Islet of Langerhans (tissue), 1 donor: ENCODE measurements at regions not wholly inside any gene's neighbourhood (a gene's known extent, or its start where the extent isn't known, plus 50 kb on each side); places are given as distances from the start of the nearest gene placed in this dataset.
"Not testable (repeated sequence)": the region's sequence is repeated elsewhere in the genome, so short reads cannot be mapped to it uniquely, and the experiment has no call there.

ENCODE experiments used
- FAIRE-seq: peaks from one replicate; lab custom pipeline; 2011; peaks lifted over from hg19 to GRCh38; lab: Jason Lieb, UNC

GRCh38 chr1:91605566-91605965, 104.9 kb downstream of the CDC7 start:
- no peak for FAIRE-seq

DNA sequence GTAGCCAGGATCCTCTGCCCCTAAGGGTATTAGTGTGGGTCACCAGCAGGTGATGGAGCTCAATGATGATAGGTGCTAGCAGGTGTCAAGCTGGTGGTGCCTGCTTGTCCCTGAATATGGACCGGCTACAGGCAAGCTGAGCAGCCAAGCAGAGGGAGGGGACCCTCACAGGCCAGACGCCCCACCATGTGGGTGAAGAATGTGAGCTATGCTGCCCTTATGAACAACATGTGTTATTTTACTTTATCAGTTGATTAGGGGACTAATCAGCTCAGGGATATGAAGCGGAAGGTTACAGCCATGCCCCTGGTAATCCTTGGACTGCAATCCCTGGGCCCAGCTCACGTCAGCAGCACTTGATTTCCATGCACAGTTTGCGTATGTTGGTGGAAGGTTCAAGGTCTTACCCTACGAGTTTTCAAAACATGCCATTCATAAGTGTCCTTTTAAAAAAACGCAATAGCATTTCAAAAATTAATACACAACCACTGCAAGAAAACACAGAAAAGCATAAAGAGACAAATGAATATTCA, 106.0 kb downstream of the CDC7 start:
- no peak for FAIRE-seq

GRCh38 chr1:91607686-91608085, 107.0 kb downstream of the CDC7 start:
- not testable (repeated sequence) for FAIRE-seq

- no peak for FAIRE-seq
Measured at GRCh38 chr1:91608876-91609275, 108.2 kb downstream of the CDC7 start.

GRCh38 chr1:91609551-91609950, 108.9 kb downstream of the CDC7 start:
- FAIRE-seq = no peak

- FAIRE-seq = no peak
Measured at GRCh38 chr1:91610102-91610501, 109.5 kb downstream of the CDC7 start.

DNA sequence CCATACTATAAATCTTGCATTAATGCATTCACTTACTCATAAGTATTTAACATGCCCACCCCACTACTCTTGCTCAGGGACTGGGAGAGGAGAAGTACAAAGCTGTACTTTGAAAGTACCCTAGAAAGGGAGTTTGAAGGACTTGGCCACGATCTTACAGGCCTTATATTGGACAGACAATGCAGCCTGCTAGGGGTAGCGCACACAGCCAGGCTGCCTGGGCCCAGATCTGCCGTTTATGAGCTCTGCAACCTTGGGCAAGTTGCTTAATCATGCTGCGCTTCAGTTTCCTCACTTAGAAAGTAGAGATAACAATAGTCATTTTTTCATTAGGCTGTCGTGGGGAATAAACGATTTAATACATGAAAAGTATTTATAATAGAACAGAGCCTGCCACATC, 110.1 kb downstream of the CDC7 start:
- FAIRE-seq = no peak

GRCh38 chr1:91611483-91611917, 110.8 kb downstream of the CDC7 start:
- no peak for FAIRE-seq

DNA sequence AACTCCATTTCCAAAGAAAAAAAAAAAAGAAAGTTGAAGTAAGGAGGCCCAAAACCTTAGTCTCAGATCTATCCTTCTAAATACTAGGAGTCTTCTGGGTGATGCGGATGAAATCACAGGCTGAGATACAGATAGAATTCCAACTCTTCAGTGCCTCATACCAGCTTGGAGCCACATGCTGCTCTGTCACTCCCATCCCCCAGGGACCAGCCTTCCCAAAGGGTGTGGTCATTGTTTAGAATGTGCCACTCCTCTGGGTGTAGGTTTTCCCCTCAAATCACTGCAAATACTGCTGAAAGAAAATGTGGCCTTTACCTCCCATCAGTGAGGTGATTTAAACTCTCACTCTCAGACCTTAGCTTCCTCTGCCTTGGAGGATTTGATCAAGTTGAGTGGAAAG, 112.9 kb downstream of the CDC7 start:
- FAIRE-seq = no peak

GRCh38 chr1:91616712-91617111, 116.1 kb downstream of the CDC7 start:
- FAIRE-seq = no peak

DNA sequence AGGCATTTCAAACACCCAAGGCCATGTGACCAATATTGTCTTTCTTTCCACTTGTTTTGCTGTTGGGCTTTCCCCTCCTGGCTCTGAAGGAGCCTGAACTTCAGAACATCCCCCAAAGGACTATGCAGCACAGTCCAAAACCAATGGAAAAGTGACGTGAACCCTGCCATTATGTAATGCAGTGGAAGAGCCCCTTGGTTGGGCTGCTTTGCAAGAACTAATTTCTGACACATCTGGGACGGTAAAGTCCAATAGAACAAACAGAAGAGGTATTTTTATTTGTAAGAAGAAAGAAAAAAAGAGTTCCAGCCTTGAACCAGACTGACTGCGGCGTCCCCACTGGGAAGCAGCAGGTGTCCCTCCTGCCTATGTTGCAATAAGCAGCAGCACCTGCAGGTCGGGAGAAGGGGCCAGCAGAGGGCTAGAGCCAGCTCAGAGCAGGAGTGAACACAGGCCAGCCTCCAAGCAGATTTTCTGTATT, 116.7 kb downstream of the CDC7 start:
- no peak for FAIRE-seq

DNA sequence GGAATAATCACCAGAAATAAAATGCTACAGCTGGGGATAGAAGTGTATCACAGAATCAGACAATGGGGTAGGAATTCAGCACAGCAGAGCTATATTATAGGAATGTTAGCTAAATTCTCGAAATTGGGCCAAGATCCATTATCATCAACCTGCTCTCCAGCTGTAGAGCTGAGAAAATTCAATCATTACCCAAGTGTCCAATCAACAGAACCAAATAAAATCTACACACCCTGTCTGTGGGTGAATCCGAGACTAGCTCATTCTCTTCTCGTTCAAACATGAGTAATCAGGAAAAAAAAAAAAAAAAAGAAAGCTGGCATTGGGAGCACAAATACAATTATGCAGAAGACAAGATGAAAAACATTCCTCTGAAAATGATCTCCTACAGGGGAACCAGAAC, 119.2 kb downstream of the CDC7 start:
- FAIRE-seq = no peak

GRCh38 chr1:91621360-91621759, 120.7 kb downstream of the CDC7 start:
- no peak for FAIRE-seq

- FAIRE-seq = no peak
Measured at GRCh38 chr1:91621907-91622306, 121.3 kb downstream of the CDC7 start.

DNA sequence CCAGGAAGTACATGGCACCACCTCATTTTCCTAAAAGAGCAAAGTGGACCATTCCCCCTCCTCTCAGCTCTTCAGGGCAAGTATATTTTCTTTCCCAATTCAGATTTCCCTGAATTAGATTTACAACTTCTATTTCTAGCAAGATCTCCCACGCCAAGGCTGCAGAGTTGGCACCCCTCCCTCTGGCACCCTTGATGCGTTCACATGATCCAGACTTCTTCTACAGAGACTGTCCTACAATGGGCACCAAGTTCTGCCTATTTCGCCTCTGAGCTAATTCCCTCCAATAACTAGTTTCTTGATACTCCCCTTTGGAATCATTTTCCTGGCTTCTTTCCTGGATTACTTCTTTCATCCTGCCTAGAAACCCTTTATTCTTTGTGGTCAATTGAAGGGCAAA, 122.0 kb downstream of the CDC7 start:
- no peak for FAIRE-seq

DNA sequence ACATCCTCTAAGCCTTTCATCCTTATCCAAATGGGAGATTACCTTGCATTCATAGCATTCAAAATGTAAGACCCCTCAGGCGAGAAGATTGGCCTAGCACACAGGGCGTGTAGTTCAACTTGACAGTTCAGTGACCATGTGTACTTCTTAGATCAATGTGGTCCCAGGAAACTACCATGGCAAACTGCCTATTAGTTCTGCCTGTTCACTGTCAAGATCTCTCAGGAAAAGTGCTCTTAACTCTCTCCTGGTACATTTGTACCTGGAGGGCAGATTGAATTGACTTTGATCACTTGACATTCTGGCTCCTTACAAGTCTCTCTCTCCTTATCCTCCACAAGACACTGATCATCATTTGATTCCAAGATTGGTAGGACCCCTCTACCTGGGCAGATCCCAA, 122.4 kb downstream of the CDC7 start:
- no peak for FAIRE-seq

DNA sequence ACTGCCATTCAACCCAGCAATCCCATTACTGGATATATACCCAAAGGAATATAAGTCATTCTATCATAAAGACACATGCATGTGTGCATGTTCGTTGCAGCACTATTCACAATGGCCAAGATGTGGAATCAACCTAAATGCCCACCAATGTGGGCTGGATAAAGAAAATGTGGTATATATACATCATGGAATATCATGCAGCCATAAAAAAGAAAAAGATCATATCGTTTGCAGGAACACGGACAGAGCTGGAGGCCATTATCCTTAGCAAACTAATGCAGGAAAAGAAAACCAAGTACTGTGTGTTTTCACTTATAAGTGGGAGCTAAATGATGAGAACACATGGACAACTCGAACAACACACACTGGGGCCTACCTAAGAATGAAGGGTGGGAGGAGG, 123.7 kb downstream of the CDC7 start:
- no peak for FAIRE-seq
